Spleen (tissue), 11 donors: ENCODE measurements at regions not wholly inside any gene's neighbourhood (a gene's known extent, or its start where the extent isn't known, plus 50 kb on each side); places are given as distances from the start of the nearest gene placed in this dataset.
"Not testable (repeated sequence)": the region's sequence is repeated elsewhere in the genome, so short reads cannot be mapped to it uniquely, and the experiment has no call there.

Source experiments
- DNase-seq: peaks from one replicate; pipeline ENCODE4 v3.0.0-alpha.2; 2020
- H3K27ac ChIP-seq, 8 donors: fragments of 200-600 bp; sonication (generic) in 7 of 8; 1 replicate in 4 of 8; 2 replicates in 4 of 8; pipeline versions ENCODE4 v1.5.0 to v1.8.0; 2016 to 2021; ENCODE audit warnings: inconsistent platforms in 4 of 8, mild to moderate bottlenecking in 4 of 8, moderate library complexity in 1 of 8
- H3K27me3 ChIP-seq, 7 donors: fragments of 200-600 bp; sonication (generic) in 6 of 7; replicated peaks in 1 of 7; 1 replicate in 4 of 7; 2 replicates in 3 of 7; pipeline versions ENCODE4 v1.5.0 to v1.8.0; 2016 to 2021; ENCODE audit warnings: inconsistent platforms in 3 of 7, mild to moderate bottlenecking in 1 of 7
- H3K36me3 ChIP-seq, 6 donors: fragments of 200-600 bp; sonication (generic) in 5 of 6; 1 replicate in 4 of 6; 2 replicates in 2 of 6; pipeline versions ENCODE4 v1.5.0 to v1.8.0; 2016 to 2021; ENCODE audit warnings: inconsistent platforms in 2 of 6
- H3K4me1 ChIP-seq, 6 donors: fragments of 200-600 bp; sonication (generic) in 5 of 6; 1 replicate in 3 of 6; 2 replicates in 3 of 6; pipeline versions ENCODE4 v1.5.0 to v1.8.0; 2016 to 2021; ENCODE audit warnings: inconsistent platforms in 3 of 6
- H3K4me3 ChIP-seq, 8 donors: fragments of 200-600 bp; sonication (generic) in 7 of 8; 1 replicate in 4 of 8; 2 replicates in 4 of 8; pipeline versions ENCODE4 v1.5.0 to v1.8.0; 2016 to 2021; ENCODE audit warnings: inconsistent platforms in 4 of 8, mild to moderate bottlenecking in 4 of 8, moderate library complexity in 2 of 8
- H3K9me3 ChIP-seq, 8 donors: fragments of 200-600 bp; sonication (generic) in 7 of 8; 1 replicate in 4 of 8; 2 replicates in 4 of 8; pipeline versions ENCODE4 v1.5.0 to v1.8.0; 2016 to 2021; ENCODE audit warnings: inconsistent platforms in 4 of 8
- POLR2A ChIP-seq, 3 donors: fragments of 450-650 bp; IDR thresholded peaks; one replicate each; pipeline ENCODE4 v1.5.1; 2017; ENCODE audit warnings: antibody characterized with exemption in 3 of 3, mild to moderate bottlenecking in 1 of 3
- POLR2AphosphoS5 ChIP-seq, 3 donors: sonication (generic); formaldehyde crosslinking; IDR thresholded peaks; one replicate each; pipeline ENCODE4 v1.5.1; 2017; ENCODE audit warnings: antibody characterized with exemption in 3 of 3
- WGBS, 5 donors: extraction: QIAGEN DNeasy Blood & Tissue Kit in 3 of 5; methylation state at CpG; one replicate each; pipeline versions ENCODE4 v1.1.5 to v1.1.7; 2013 to 2018; 5-methylcytosine and 5-hydroxymethylcytosine counted together
- intact Hi-C: fragments of 100-400 bp; cut with DNase I; formaldehyde crosslinking; loops from one replicate; pipeline ENCODE4 v1.15.0; 2023; ENCODE audit warnings: low total_unique reads
- TF ChIP-seq, protein P1 (sequence below), 11 experiments: fragments of 200-600 bp in 7 of 11; fragments of 450-650 bp in 4 of 11; sonication (generic) in 4 of 11; IDR thresholded peaks in 8 of 11; conservative IDR thresholded peaks in 3 of 11; 1 replicate in 7 of 11; 2 replicates in 4 of 11; pipeline versions ENCODE4 v1.4.0 to v1.8.0; 2016 to 2021; ENCODE audit warnings: antibody characterized with exemption in 11 of 11, inconsistent platforms in 4 of 11, mild to moderate bottlenecking in 1 of 11
- donor health status: healthy with polysubstance abuse.
- donor health status: DM: no; HTN: no; CAD: no; lungs with moderate emphysema.
- donor health status: DM: no; HTN: no; CAD: no.
- donor health status: Bipolar disorder and iron deficiency.
- donor health status: healthy.
- donor health status: DM: no; HTN: no; CAD: no.
- donor health status: DM: yes; HTN: yes; CAD: no.

DNA sequence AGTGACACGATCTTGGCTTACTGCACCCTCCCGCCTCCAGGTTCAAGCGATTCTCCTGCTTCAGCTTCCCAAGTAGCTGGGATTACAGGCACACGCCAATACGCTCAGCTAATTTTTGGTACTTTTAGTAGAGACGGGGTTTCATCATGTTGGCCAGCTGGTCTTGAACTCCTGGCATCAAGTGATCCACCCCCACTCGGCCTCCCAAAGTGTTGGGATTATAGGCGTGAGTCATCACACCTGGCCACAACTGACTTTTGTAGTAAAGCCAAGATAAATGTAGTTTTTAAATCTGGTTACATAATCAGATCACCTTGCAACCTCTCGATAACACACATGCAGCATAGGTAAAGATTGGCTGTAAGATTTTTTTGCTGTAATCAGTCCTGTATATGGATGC is 657.5 kb upstream of the DPPA4 start:
- TF ChIP-seq POLR2AphosphoS5 (IDR thresholded peaks at IDR 0.05): no peak
- TF ChIP-seq, protein P1, sequence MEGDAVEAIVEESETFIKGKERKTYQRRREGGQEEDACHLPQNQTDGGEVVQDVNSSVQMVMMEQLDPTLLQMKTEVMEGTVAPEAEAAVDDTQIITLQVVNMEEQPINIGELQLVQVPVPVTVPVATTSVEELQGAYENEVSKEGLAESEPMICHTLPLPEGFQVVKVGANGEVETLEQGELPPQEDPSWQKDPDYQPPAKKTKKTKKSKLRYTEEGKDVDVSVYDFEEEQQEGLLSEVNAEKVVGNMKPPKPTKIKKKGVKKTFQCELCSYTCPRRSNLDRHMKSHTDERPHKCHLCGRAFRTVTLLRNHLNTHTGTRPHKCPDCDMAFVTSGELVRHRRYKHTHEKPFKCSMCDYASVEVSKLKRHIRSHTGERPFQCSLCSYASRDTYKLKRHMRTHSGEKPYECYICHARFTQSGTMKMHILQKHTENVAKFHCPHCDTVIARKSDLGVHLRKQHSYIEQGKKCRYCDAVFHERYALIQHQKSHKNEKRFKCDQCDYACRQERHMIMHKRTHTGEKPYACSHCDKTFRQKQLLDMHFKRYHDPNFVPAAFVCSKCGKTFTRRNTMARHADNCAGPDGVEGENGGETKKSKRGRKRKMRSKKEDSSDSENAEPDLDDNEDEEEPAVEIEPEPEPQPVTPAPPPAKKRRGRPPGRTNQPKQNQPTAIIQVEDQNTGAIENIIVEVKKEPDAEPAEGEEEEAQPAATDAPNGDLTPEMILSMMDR (IDR thresholded peaks at IDR 0.05 in 8 of 11, conservative IDR thresholded peaks at IDR 0.05 in 3 of 11): no peak
- no peak for TF ChIP-seq POLR2A (IDR thresholded peaks at IDR 0.05)
- DNase-seq: no peak
- Histone ChIP-seq H3K27me3 (no peaks in the 10 kb centered on the region), H3K36me3 (no peaks in the 10 kb centered on the region), H3K9me3 (peaks cover 0 to 4% (median 0%) of the 10 kb centered on the region in 8 donors), H3K4me1 (no peaks in the 10 kb centered on the region), H3K27ac (no peak overlapping the region), H3K4me3 (no peak overlapping the region)
- intact Hi-C loops: no loop called here
- 83 to 94% (median 92%) methylated on average over 9 of the region's 9 CpGs for WGBS, 5 donors

DNA sequence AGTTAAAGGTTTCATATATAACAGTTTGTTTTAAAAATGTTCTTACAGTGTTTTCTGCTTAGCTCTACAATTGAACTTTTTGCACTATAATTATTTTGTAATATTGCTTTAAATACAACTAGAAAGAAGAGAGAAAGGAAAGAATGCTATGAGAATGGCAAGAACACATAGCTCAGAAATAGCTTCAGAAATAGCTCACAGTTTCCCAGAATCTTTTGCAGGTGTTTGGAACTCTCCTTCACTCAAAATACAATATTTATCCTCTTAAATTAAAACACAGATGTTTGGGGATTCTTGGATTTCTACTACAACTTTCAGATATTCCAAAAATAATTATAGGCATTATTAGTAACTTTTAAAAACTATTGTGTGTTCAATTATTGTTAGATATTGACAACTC is 658.0 kb upstream of the DPPA4 start:
- Histone ChIP-seq H3K36me3 (no peaks in the 10 kb centered on the region), H3K27ac (no peak overlapping the region), H3K9me3 (peaks cover 0 to 4% (median 0%) of the 10 kb centered on the region in 8 donors), H3K27me3 (no peaks in the 10 kb centered on the region), H3K4me1 (no peaks in the 10 kb centered on the region), H3K4me3 (no peak overlapping the region)
- intact Hi-C loops: no loop called here
- TF ChIP-seq POLR2A (IDR thresholded peaks at IDR 0.05): no peak
- no peak for TF ChIP-seq POLR2AphosphoS5 (IDR thresholded peaks at IDR 0.05)
- TF ChIP-seq, protein P1 (IDR thresholded peaks at IDR 0.05 in 8 of 11, conservative IDR thresholded peaks at IDR 0.05 in 3 of 11): no peak
- no peak for DNase-seq

DNA sequence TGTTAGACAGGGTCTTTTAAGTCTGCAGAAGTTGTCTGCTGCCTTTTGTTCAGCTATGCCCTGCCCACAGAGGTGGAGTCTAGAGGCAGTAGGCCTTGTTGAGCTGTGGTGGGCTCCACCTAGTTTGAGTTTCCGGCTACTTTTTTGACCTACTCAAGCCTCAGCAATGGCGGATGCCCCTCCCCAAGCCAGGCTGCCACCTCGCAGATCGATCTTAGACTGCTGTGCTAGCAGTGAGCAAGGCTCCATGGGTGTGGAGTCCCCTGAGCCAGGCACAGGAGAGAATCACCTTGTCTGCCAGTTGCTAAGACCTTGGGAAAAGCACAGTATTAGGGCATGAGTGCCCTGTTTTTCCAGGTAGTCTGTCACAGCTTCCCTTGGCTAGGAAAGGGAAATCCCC is 664.6 kb upstream of the DPPA4 start:
- H3K4me3 ChIP-seq, H3K4me1 ChIP-seq, H3K36me3 ChIP-seq, H3K27ac ChIP-seq, H3K27me3 ChIP-seq, intact Hi-C loops, H3K9me3 ChIP-seq: not testable (repeated sequence)
- WGBS, 5 donors: 88 to 95% (median 91%) methylated on average over 4 of the region's 4 CpGs
- peak; percentile 31 for DNase-seq

DNA sequence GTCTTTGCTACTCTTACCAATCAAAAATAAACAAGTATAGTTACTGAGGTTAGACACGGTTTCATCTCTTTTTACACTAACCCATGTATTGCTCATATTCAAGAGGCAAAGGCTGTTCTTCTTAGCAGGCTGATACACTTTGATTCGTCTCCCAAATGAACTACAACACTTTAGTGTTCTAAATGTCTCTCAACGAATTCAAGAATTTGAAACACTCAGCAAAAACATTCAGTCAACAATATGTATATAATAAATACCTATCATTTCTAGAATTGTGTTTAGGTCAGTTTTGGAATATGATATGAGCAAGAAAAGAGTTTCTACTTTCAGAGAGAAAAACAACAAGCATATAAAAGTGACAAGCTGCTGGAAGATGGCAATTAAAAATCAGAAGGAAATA is 669.6 kb upstream of the DPPA4 start:
- TF ChIP-seq POLR2A (IDR thresholded peaks at IDR 0.05): no peak
- H3K4me1 ChIP-seq: no peaks in the 10 kb centered on the region
- no peak overlapping the region for H3K4me3 ChIP-seq
- H3K9me3 ChIP-seq: peaks cover 0 to 2% (median 0%) of the 10 kb centered on the region in 8 donors
- intact Hi-C loops: no loop called here
- H3K36me3 ChIP-seq: no peaks in the 10 kb centered on the region
- DNase-seq: no peak
- 61 to 68% (median 63%) methylated on average over 3 of the region's 3 CpGs for WGBS, 5 donors
- H3K27ac ChIP-seq: no peak overlapping the region
- no peaks in the 10 kb centered on the region for H3K27me3 ChIP-seq

DNA sequence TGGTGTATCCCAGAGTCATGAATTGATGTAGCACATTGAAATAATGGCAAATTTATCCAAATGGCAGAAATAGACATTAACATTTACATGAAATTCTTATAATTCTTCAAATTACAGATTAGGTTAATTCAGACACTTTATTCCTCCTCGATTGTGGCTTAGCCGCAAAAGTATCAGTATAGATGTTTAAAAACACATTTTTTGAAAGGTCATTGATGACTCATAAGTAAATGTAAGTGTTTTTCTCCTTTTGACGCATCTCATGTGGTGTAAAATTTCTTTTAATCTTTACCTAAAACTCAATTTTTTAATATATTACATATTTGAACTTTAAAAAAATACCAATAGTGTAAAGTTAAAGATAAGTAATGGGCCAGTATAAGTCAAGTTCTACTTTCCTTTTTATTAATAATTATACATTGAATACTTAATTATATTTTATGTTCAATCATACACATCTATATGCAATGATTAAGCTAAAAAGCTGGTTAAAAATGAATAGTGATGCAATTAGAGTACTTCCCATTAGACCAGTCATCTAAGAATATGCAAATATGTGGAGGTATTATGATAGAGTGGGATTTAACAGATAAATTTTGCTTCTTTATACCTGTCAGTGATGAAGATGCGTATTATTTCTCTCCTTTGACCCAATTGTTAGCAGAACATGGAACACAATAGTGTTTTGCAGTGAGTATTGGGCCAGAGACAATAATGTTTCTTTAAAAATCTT is 678.1 kb upstream of the DPPA4 start:
- Histone ChIP-seq H3K9me3 (peaks cover 0 to 13% (median 2%) of the 10 kb centered on the region in 8 donors), H3K4me3 (no peak overlapping the region), H3K36me3 (no peaks in the 10 kb centered on the region), H3K27me3 (no peaks in the 10 kb centered on the region), H3K4me1 (no peaks in the 10 kb centered on the region), H3K27ac (peak overlapping the region in 1 of 8 donors; percentile 11)
- 82 to 92% (median 85%) methylated on average over 4 of the region's 4 CpGs for WGBS, 5 donors
- TF ChIP-seq, protein P1 (IDR thresholded peaks at IDR 0.05 in 8 of 11, conservative IDR thresholded peaks at IDR 0.05 in 3 of 11): no peak
- no peak for TF ChIP-seq POLR2A (IDR thresholded peaks at IDR 0.05)
- intact Hi-C loops: no loop called here
- no peak for DNase-seq
